ENCODE measurements at regions not wholly inside any gene's neighbourhood (a gene's known extent, or its start where the extent isn't known, plus 50 kb on each side); places are given as distances from the start of the nearest gene placed in this dataset.

GRCh38 chr13:100881291-100881864 lies 206.8 kb upstream of the TMTC4 start:
- no peak overlapping the region for H3K4me3 ChIP-seq (ENCODE audit: low read length)
- no peak for TF ChIP-seq CTCF (IDR thresholded peaks at IDR 0.05; ENCODE audit: insufficient read depth, low read depth, low read length, missing control alignments)
- no peak for DNase-seq (ENCODE audit: low read depth)

GRCh38 chr13:100880166-100880565 lies 205.6 kb upstream of the TMTC4 start:
- TF ChIP-seq CTCF (IDR thresholded peaks at IDR 0.05; ENCODE audit: insufficient read depth, low read depth, low read length, missing control alignments): no peak
- DNase-seq (ENCODE audit: low read depth): no peak

GRCh38 chr13:100879255-100879654 lies 204.7 kb upstream of the TMTC4 start:
- DNase-seq (ENCODE audit: low read depth): no peak
- TF ChIP-seq CTCF (IDR thresholded peaks at IDR 0.05; ENCODE audit: insufficient read depth, low read depth, low read length, missing control alignments): no peak
- H3K4me3 ChIP-seq (ENCODE audit: low read length): no peak overlapping the region

More at GRCh38 chr13:100880166-100880565, 205.6 kb upstream of the TMTC4 start:
- no peak overlapping the region for H3K4me3 ChIP-seq (ENCODE audit: low read length)

- H3K4me3 ChIP-seq (ENCODE audit: low read length): no peak overlapping the region
- TF ChIP-seq CTCF (IDR thresholded peaks at IDR 0.05; ENCODE audit: insufficient read depth, low read depth, low read length, missing control alignments): no peak
- DNase-seq (ENCODE audit: low read depth): no peak
These were observed 201.4 kb upstream of the TMTC4 start for GRCh38 chr13:100876044-100876403.

GRCh38 chr13:100875392-100876043 lies 200.9 kb upstream of the TMTC4 start:
- no peak for TF ChIP-seq CTCF (IDR thresholded peaks at IDR 0.05; ENCODE audit: insufficient read depth, low read depth, low read length, missing control alignments)
- H3K4me3 ChIP-seq (ENCODE audit: low read length): no peak overlapping the region
- DNase-seq (ENCODE audit: low read depth): peak; percentile 27

- TF ChIP-seq CTCF (IDR thresholded peaks at IDR 0.05; ENCODE audit: insufficient read depth, low read depth, low read length, missing control alignments): no peak
- no peak for DNase-seq (ENCODE audit: low read depth)
- no peak overlapping the region for H3K4me3 ChIP-seq (ENCODE audit: low read length)
These were observed 198.2 kb upstream of the TMTC4 start for GRCh38 chr13:100872761-100873160.

- no peak overlapping the region for H3K4me3 ChIP-seq (ENCODE audit: low read length)
- DNase-seq (ENCODE audit: low read depth): no peak
- TF ChIP-seq CTCF (IDR thresholded peaks at IDR 0.05; ENCODE audit: insufficient read depth, low read depth, low read length, missing control alignments): no peak
These were observed 196.3 kb upstream of the TMTC4 start for GRCh38 chr13:100870898-100871297.

Data from epithelial cell of esophagus (primary cell).